ENCODE measurements at regions not wholly inside any gene's neighbourhood (a gene's known extent, or its start where the extent isn't known, plus 50 kb on each side); places are given as distances from the start of the nearest gene placed in this dataset.

DNA sequence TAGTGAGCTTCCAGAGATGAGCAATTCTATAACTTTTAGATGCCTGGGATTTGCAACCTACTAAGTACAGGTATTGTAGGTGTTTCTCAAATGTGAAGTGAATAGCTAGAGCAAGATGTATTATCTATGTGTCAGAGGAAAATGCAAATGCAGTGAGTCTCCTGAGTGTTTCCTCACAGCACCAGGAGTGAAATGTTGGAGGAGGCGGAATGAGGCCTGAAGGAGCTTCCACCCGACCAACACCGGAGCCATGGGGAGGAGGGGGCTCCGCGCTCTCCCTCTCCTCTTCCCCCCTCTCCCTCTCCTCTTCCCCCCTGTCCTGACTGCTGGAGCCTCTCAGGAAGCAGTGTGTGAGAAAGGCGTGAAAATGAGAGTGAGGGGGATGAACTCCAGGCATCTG, 79.9 kb upstream of the RNF32 start:
- TF ChIP-seq ZNF546 (CRISPR knock-in tag; conservative IDR thresholded peaks at IDR 0.05) (no peak), RAD51 (IDR thresholded peaks at IDR 0.05; ENCODE audit: borderline replicate concordance) (no peak), EZH2 (conservative IDR thresholded peaks at IDR 0.05; ENCODE audit: low read depth, low read length) (no peak), ZNF574 (CRISPR knock-in tag; IDR thresholded peaks at IDR 0.05) (no peak), POLR2A (IDR thresholded peaks at IDR 0.05; ENCODE audit: insufficient read depth in 1 of 2, low read depth in 2 of 2, low read length in 2 of 2) (no peak)
- TF ChIP-seq, protein P1, sequence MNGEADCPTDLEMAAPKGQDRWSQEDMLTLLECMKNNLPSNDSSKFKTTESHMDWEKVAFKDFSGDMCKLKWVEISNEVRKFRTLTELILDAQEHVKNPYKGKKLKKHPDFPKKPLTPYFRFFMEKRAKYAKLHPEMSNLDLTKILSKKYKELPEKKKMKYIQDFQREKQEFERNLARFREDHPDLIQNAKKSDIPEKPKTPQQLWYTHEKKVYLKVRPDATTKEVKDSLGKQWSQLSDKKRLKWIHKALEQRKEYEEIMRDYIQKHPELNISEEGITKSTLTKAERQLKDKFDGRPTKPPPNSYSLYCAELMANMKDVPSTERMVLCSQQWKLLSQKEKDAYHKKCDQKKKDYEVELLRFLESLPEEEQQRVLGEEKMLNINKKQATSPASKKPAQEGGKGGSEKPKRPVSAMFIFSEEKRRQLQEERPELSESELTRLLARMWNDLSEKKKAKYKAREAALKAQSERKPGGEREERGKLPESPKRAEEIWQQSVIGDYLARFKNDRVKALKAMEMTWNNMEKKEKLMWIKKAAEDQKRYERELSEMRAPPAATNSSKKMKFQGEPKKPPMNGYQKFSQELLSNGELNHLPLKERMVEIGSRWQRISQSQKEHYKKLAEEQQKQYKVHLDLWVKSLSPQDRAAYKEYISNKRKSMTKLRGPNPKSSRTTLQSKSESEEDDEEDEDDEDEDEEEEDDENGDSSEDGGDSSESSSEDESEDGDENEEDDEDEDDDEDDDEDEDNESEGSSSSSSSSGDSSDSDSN (CRISPR knock-in tag; IDR thresholded peaks at IDR 0.05): no peak
- TF ChIP-seq, protein P2, sequence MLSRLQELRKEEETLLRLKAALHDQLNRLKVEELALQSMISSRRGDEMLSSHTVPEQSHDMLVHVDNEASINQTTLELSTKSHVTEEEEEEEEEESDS (CRISPR knock-in tag; IDR thresholded peaks at IDR 0.05; ENCODE audit: borderline replicate concordance): no peak

Measured in HepG2 (cell line).